AG08396 (cell line): ENCODE measurements at regions not wholly inside any gene's neighbourhood (a gene's known extent, or its start where the extent isn't known, plus 50 kb on each side); places are given as distances from the start of the nearest gene placed in this dataset.

Source experiments
- DNase-seq: peaks from one replicate; pipeline ENCODE4 v3.0.0; 2012; ENCODE audit warnings: low spot score, mixed read lengths

- DNase-seq, result no peak
Observed at GRCh38 chr12:43015090-43015737, 425.7 kb upstream of the PRICKLE1 start.

- no peak for DNase-seq
Observed at GRCh38 chr12:43011383-43011926, 421.9 kb upstream of the PRICKLE1 start.

- no peak for DNase-seq
Observed at GRCh38 chr12:43009846-43010240, 420.3 kb upstream of the PRICKLE1 start.

GRCh38 chr12:43008953-43009845 is 419.7 kb upstream of the PRICKLE1 start:
- DNase-seq, result no peak

GRCh38 chr12:43004908-43005307 is 415.4 kb upstream of the PRICKLE1 start:
- DNase-seq, result no peak

GRCh38 chr12:43004141-43004540 is 414.6 kb upstream of the PRICKLE1 start:
- no peak for DNase-seq

- no peak for DNase-seq
Observed at GRCh38 chr12:42996869-42997431, 407.4 kb upstream of the PRICKLE1 start.

GRCh38 chr12:42992826-42993225 is 403.3 kb upstream of the PRICKLE1 start:
- DNase-seq, result no peak

GRCh38 chr12:42990387-42990786 is 400.8 kb upstream of the PRICKLE1 start:
- no peak for DNase-seq

GRCh38 chr12:42987216-42987650 is 397.7 kb upstream of the PRICKLE1 start:
- no peak for DNase-seq

GRCh38 chr12:42985506-42985905 is 396.0 kb upstream of the PRICKLE1 start:
- DNase-seq, result no peak

- DNase-seq, result no peak
Observed at GRCh38 chr12:42982828-42983227, 393.3 kb upstream of the PRICKLE1 start.

- peak; percentile 5 for DNase-seq
Observed at GRCh38 chr12:42981379-42981778, 391.8 kb upstream of the PRICKLE1 start.

GRCh38 chr12:42980441-42980840 is 390.9 kb upstream of the PRICKLE1 start:
- DNase-seq, result no peak

- DNase-seq, result no peak
Observed at GRCh38 chr12:42979746-42980145, 390.2 kb upstream of the PRICKLE1 start.

GRCh38 chr12:42978708-42979107 is 389.2 kb upstream of the PRICKLE1 start:
- DNase-seq, result no peak

- DNase-seq, result no peak
Observed at GRCh38 chr12:42977451-42978230, 388.1 kb upstream of the PRICKLE1 start.

- no peak for DNase-seq
Observed at GRCh38 chr12:42976620-42977019, 387.1 kb upstream of the PRICKLE1 start.

GRCh38 chr12:42976122-42976521 is 386.6 kb upstream of the PRICKLE1 start:
- DNase-seq, result no peak

GRCh38 chr12:42969355-42969754 is 379.8 kb upstream of the PRICKLE1 start:
- DNase-seq, result no peak

GRCh38 chr12:42968426-42968825 is 378.9 kb upstream of the PRICKLE1 start:
- no peak for DNase-seq

GRCh38 chr12:42967850-42968249 is 378.3 kb upstream of the PRICKLE1 start:
- no peak for DNase-seq
